IPS-20b (cell line): ENCODE measurements at regions not wholly inside any gene's neighbourhood (a gene's known extent, or its start where the extent isn't known, plus 50 kb on each side); places are given as distances from the start of the nearest gene placed in this dataset.
"Not testable (repeated sequence)": the region's sequence is repeated elsewhere in the genome, so short reads cannot be mapped to it uniquely, and the experiment has no call there.

Source experiments
- H3K27ac ChIP-seq: one replicate; pipeline ENCODE4 v1.5.1; 2013; ENCODE audit warnings: low read length
- H3K27me3 ChIP-seq: 2 replicates; pipeline ENCODE4 v1.6.1; 2013; ENCODE audit warnings: mild to moderate bottlenecking, low read length, inconsistent platforms; ENCODE audit not compliant: insufficient read depth
- H3K36me3 ChIP-seq: 2 replicates; pipeline ENCODE4 v1.6.1; 2013; ENCODE audit warnings: low read depth, mild to moderate bottlenecking, inconsistent platforms, low read length, moderate library complexity; ENCODE audit not compliant: insufficient read depth
- H3K4me1 ChIP-seq: 2 replicates; pipeline ENCODE4 v1.6.1; 2013; ENCODE audit warnings: mild to moderate bottlenecking, control low read depth, inconsistent platforms, low read length, moderate library complexity; ENCODE audit not compliant: insufficient read depth
- H3K4me3 ChIP-seq: 2 replicates; pipeline ENCODE4 v1.5.1; 2013; ENCODE audit warnings: mild to moderate bottlenecking, low read length, inconsistent platforms
- H3K9ac ChIP-seq: 2 replicates; pipeline ENCODE4 v1.6.1; 2013; ENCODE audit warnings: low read depth, mild to moderate bottlenecking, inconsistent platforms, low read length, moderate library complexity
- H3K9me3 ChIP-seq: 2 replicates; pipeline ENCODE4 v1.6.1; 2013; ENCODE audit warnings: mild to moderate bottlenecking, low read depth, low read length, inconsistent platforms; ENCODE audit not compliant: insufficient read depth

- Histone ChIP-seq H3K4me1 (no peaks in the 10 kb centered on the region), H3K27me3 (no peaks in the 10 kb centered on the region), H3K9me3 (no peaks in the 10 kb centered on the region; the same call in 1 of the 2 replicates), H3K36me3 (no peaks in the 10 kb centered on the region), H3K4me3 (no peak overlapping the region), H3K9ac (no peak overlapping the region), H3K27ac (no peak overlapping the region)
These were observed 496.3 kb upstream of the HTR2C start for GRCh38 chrX:114087543-114087942.

DNA sequence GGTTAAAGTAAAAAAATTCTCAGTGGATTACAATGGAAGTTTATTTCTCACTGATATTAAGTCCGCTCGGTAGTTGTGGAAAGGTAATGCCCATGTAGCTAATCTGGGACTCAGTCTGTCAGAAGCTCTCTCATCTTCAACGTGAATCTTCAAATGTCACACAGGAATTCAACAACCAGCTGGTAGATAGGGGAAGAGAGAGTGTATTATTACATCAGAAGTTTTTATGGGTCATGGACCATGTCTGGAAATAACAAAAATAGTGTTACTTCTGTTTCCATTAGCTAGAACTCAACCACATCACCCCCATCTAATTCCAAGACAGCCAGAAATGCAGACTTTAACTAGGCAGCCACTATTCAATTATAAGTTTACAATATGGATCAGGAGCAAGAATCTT, 506.1 kb upstream of the HTR2C start:
- H3K36me3 ChIP-seq, result no peaks in the 10 kb centered on the region
- no peaks in the 10 kb centered on the region for H3K27me3 ChIP-seq
- H3K4me1 ChIP-seq, result peaks cover 14% of the 10 kb centered on the region; the same call in 1 of the 2 replicates
- no peak overlapping the region for H3K9ac ChIP-seq
- no peak overlapping the region for H3K4me3 ChIP-seq
- H3K9me3 ChIP-seq, result no peaks in the 10 kb centered on the region
- H3K27ac ChIP-seq, result no peak overlapping the region

GRCh38 chrX:114075073-114075673, 508.7 kb upstream of the HTR2C start:
- no peaks in the 10 kb centered on the region for H3K36me3 ChIP-seq
- H3K27me3 ChIP-seq, result no peaks in the 10 kb centered on the region
- no peak overlapping the region for H3K4me3 ChIP-seq

GRCh38 chrX:114073926-114074325, 510.0 kb upstream of the HTR2C start:
- Histone ChIP-seq H3K27me3 (no peaks in the 10 kb centered on the region), H3K4me3 (no peak overlapping the region), H3K9ac (peak overlapping the region; percentile 15; the same call in 1 of the 2 replicates), H3K4me1 (peaks cover 14% of the 10 kb centered on the region; the same call in 1 of the 2 replicates), H3K9me3 (no peaks in the 10 kb centered on the region), H3K36me3 (no peaks in the 10 kb centered on the region), H3K27ac (no peak overlapping the region)

More at GRCh38 chrX:114075073-114075673, 508.7 kb upstream of the HTR2C start:
- Histone ChIP-seq H3K9me3 (no peaks in the 10 kb centered on the region), H3K27ac (no peak overlapping the region), H3K9ac (no peak overlapping the region), H3K4me1 (peaks cover 14% of the 10 kb centered on the region; the same call in 1 of the 2 replicates)

DNA sequence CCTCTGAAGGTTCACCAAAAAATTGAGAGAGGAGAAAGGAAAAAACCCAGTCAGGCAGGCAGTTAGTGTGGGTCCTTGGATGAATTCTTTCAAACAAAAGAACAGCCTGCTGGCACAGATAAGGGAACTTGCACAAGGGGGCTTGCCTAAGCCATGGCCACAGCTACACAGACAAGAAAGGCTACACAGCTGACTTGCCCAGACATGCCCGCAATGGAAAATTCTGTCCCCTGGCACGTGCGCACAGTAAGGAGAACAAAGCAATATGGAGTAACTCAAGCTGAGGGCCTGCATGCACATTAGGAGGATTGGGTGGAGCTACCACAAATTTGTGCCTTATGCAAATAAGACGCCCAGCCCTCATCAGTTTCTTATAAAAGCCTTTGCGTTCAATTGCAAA, 512.5 kb upstream of the HTR2C start:
- no peak overlapping the region for H3K27ac ChIP-seq
- H3K36me3 ChIP-seq, result no peaks in the 10 kb centered on the region
- peaks cover 14% of the 10 kb centered on the region; the same call in 1 of the 2 replicates for H3K4me1 ChIP-seq
- H3K9ac ChIP-seq, result no peak overlapping the region
- no peak overlapping the region for H3K4me3 ChIP-seq
- H3K9me3 ChIP-seq, result no peaks in the 10 kb centered on the region
- H3K27me3 ChIP-seq, result no peaks in the 10 kb centered on the region

DNA sequence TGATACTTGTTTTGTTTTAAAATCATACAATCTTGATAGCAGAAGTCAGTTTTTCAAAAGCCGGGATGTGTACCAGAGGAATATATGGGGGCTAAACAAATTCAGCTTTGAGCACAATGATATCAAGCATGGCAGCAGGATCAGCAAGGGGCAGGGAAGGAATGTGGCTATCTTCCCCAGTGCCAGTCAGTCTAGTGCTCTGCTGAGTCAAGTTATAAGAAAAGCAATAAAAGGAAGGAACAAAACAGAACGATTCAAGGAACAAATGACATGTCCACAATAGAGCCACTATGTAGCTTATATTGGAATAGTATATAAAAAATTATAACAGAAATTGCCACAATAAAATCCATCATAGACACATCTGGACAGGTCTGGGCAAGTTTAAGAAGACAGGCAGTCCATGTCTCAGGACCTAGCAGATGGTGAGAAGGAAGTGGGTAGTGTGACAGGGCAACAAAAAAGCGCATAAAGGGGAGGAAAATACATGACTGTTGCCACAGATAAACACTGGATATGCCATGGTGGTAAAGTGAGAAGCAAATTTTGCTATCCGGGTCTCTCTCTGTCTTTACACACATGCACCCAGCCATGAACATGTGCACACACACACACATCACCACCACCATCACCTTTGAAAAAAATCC, 518.2 kb upstream of the HTR2C start:
- Histone ChIP-seq H3K9me3 (no peaks in the 10 kb centered on the region), H3K36me3 (no peaks in the 10 kb centered on the region), H3K4me1 (no peaks in the 10 kb centered on the region), H3K27me3 (no peaks in the 10 kb centered on the region), H3K27ac (no peak overlapping the region), H3K4me3 (no peak overlapping the region), H3K9ac (no peak overlapping the region)

DNA sequence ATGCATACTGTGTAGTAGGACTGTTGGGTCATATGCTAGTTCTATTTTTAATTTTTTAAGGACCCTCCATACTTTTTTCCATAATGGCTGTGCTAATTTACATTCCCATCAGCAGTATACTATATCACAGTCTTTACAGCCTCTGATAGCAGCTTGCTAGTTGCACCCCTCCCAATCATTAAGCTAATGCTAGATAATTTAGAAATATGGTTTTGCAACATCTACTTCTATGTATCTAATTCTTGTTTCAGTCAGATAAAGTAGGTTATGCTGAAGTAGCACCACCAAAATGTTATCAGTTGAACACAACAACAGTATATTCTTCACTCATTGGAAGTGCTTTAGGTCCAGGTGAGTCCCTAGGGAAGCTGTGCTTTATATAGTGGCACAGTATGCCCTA, 522.7 kb upstream of the HTR2C start:
- no peaks in the 10 kb centered on the region for H3K4me1 ChIP-seq
- H3K27ac ChIP-seq, result no peak overlapping the region
- no peaks in the 10 kb centered on the region for H3K27me3 ChIP-seq
- no peak overlapping the region for H3K4me3 ChIP-seq
- no peaks in the 10 kb centered on the region for H3K36me3 ChIP-seq
- H3K9ac ChIP-seq, result no peak overlapping the region
- no peaks in the 10 kb centered on the region for H3K9me3 ChIP-seq

- Histone ChIP-seq H3K9ac (no peak overlapping the region), H3K4me3 (no peak overlapping the region), H3K27ac (no peak overlapping the region), H3K4me1 (no peaks in the 10 kb centered on the region), H3K27me3 (no peaks in the 10 kb centered on the region), H3K36me3 (no peaks in the 10 kb centered on the region), H3K9me3 (no peaks in the 10 kb centered on the region)
These were observed 524.9 kb upstream of the HTR2C start for GRCh38 chrX:114058988-114059418.

DNA sequence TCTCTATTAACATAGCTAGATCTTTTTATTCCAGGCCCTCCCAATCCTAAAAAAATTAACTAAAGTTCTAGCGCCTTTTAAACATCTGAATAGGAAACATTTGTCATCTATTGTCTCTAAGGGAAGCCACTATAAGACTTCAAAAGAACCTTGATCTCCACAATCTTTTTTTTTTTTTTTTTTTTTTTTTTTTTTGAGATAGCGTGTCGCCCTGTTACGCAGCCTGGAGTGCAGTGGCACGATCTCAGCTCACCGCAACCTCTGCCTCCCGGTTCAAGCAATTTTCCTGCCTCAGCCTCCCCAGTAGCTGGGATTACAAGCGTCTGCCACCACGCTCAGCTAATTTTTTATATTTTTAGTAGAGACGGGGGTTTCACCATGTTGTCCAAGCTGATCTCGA, 526.5 kb upstream of the HTR2C start:
- H3K9me3 ChIP-seq, H3K4me1 ChIP-seq, H3K27me3 ChIP-seq, H3K9ac ChIP-seq, H3K4me3 ChIP-seq, H3K36me3 ChIP-seq, H3K27ac ChIP-seq: not testable (repeated sequence)

DNA sequence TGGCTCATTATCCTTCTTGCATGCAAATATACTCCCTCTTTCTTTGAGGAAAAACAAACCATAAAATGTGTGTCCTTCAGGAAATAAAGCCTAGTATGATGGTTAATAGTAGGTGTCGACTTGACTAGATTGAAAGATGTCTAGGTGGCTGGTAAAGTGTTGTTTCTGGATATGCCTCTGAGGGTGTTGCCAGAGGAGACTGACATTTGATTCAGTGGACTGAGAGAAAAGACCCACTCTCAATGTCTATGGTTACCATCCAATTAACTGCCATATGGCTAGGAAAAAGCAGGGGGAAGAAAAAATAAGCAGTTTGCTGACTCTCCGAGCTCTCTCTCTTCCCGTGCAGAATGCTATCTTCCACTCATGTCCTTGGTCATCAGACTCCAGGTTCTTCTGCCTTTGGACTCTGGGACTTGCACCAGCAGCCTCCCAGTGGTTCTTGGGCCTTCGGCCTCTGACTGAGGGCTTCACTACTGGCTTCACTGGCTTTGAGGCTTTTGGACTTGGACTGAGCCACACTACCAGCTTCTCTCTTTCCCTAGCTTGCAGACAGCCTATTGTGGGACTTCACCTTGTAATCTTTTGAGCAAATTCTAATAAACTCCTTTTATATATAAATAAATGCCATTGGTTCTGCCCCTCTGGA, 532.1 kb upstream of the HTR2C start:
- Histone ChIP-seq H3K27me3 (no peaks in the 10 kb centered on the region), H3K4me3 (no peak overlapping the region), H3K9me3 (no peaks in the 10 kb centered on the region), H3K27ac (no peak overlapping the region), H3K36me3 (peaks cover 24% of the 10 kb centered on the region), H3K9ac (no peak overlapping the region), H3K4me1 (no peaks in the 10 kb centered on the region; the same call in 1 of the 2 replicates)

DNA sequence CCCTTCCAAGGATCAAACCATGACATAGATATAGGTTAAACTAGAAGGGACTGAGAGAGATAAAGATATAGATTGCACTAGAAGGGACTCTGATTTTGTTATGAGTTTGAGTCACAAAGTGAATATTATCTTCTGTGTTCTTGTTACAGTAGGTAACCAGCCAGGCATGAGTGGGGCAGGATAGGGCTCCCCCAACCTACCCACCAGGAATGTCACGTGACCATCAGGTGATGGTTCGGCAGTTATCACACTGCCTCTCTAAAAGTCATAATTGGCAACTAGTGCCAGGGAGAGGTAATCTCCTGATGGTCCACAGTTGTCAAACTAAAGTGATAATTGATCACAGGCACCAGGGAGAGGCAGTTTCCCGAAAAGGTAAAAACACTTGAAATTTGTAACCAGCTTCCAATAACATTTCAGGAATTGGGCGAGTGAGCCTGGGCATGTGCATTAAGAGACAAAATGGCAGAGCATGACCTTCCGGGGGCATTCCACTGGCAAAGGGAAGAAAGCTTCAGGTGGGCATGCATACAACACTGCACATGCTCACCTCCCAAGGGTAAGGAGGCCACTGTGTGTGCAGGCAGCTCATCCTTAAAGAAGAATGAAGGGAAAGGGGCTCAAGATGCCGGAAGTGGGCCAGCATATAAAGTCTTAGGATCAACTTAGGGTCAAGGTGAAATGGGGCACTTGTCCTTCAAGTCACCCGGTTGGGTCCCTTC, 533.6 kb upstream of the HTR2C start:
- Histone ChIP-seq H3K9me3 (no peaks in the 10 kb centered on the region), H3K9ac (no peak overlapping the region), H3K4me3 (no peak overlapping the region), H3K36me3 (peaks cover 28% of the 10 kb centered on the region), H3K27me3 (no peaks in the 10 kb centered on the region), H3K4me1 (no peaks in the 10 kb centered on the region; the same call in 1 of the 2 replicates), H3K27ac (no peak overlapping the region)
